Mesothelial cell of epicardium (in vitro differentiated cells): ENCODE measurements at regions not wholly inside any gene's neighbourhood (a gene's known extent, or its start where the extent isn't known, plus 50 kb on each side); places are given as distances from the start of the nearest gene placed in this dataset.
"Not testable (repeated sequence)": the region's sequence is repeated elsewhere in the genome, so short reads cannot be mapped to it uniquely, and the experiment has no call there.

Experiments used
- DNase-seq, 2 experiments: peaks; one replicate each; pipeline ENCODE4 v3.0.0; 2021; ENCODE audit warnings: low spot score in 2 of 2; ENCODE audit not compliant: unreplicated experiment in 2 of 2
- H3K27ac Mint-ChIP-seq: 2 replicates; pipeline ENCODE4 v1.8.0; 2021; ENCODE audit warnings: mixed read lengths
- H3K27me3 Mint-ChIP-seq: 2 replicates; pipeline ENCODE4 v1.8.0; 2021; ENCODE audit warnings: low read depth, mixed read lengths
- H3K36me3 Mint-ChIP-seq: 2 replicates; pipeline ENCODE4 v1.8.0; 2021; ENCODE audit warnings: mixed read lengths
- H3K4me1 Mint-ChIP-seq: 2 replicates; pipeline ENCODE4 v1.8.0; 2021; ENCODE audit warnings: mixed read lengths
- H3K4me3 Mint-ChIP-seq: 2 replicates; pipeline ENCODE4 v1.8.0; 2021; ENCODE audit warnings: mild to moderate bottlenecking, moderate library complexity, mixed read lengths
- H3K9me3 Mint-ChIP-seq: 2 replicates; pipeline ENCODE4 v1.8.0; 2021; ENCODE audit warnings: mixed read lengths
- CTCF ChIP-seq: fragments of 200-600 bp; sonication (generic); IDR thresholded peaks from one replicate; pipeline ENCODE4 v1.5.0; 2021; ENCODE audit warnings: antibody characterized with exemption; ENCODE audit not compliant: unreplicated experiment

GRCh38 chr9:29220596-29221251 lies 1647.4 kb upstream of the C9orf72 start:
- H3K4me3 Mint-ChIP-seq = no peak overlapping the region
- no peak for DNase-seq
- H3K4me1 Mint-ChIP-seq = no peaks in the 10 kb centered on the region
- peaks cover 25% of the 10 kb centered on the region for H3K27me3 Mint-ChIP-seq
- no peaks in the 10 kb centered on the region for H3K9me3 Mint-ChIP-seq
- H3K36me3 Mint-ChIP-seq = no peaks in the 10 kb centered on the region
- no peak overlapping the region for H3K27ac Mint-ChIP-seq
- no peak for TF ChIP-seq CTCF

GRCh38 chr9:29228558-29228957 lies 1655.3 kb upstream of the C9orf72 start:
- Mint-ChIP-seq H3K36me3 (no peaks in the 10 kb centered on the region), H3K4me1 (no peaks in the 10 kb centered on the region), H3K9me3 (peaks cover 4% of the 10 kb centered on the region), H3K27me3 (no peaks in the 10 kb centered on the region), H3K27ac (no peak overlapping the region), H3K4me3 (no peak overlapping the region)
- no peak for TF ChIP-seq CTCF
- no peak for DNase-seq

- Mint-ChIP-seq H3K27me3 (no peaks in the 10 kb centered on the region), H3K36me3 (no peaks in the 10 kb centered on the region), H3K27ac (no peak overlapping the region), H3K4me1 (no peaks in the 10 kb centered on the region), H3K9me3 (peaks cover 4% of the 10 kb centered on the region), H3K4me3 (no peak overlapping the region)
- no peak for TF ChIP-seq CTCF
- no peak for DNase-seq
Observed at GRCh38 chr9:29230931-29231330, 1657.7 kb upstream of the C9orf72 start.

GRCh38 chr9:29233193-29233592 lies 1659.9 kb upstream of the C9orf72 start:
- Mint-ChIP-seq H3K9me3 (peaks cover 4% of the 10 kb centered on the region), H3K4me3 (no peak overlapping the region), H3K36me3 (no peaks in the 10 kb centered on the region), H3K27me3 (no peaks in the 10 kb centered on the region), H3K4me1 (no peaks in the 10 kb centered on the region), H3K27ac (no peak overlapping the region)
- TF ChIP-seq CTCF = no peak
- DNase-seq = no peak

- DNase-seq = no peak
- H3K27ac Mint-ChIP-seq = no peak overlapping the region
- no peak overlapping the region for H3K4me3 Mint-ChIP-seq
- H3K4me1 Mint-ChIP-seq = no peaks in the 10 kb centered on the region
- TF ChIP-seq CTCF = no peak
- no peaks in the 10 kb centered on the region for H3K9me3 Mint-ChIP-seq
- no peaks in the 10 kb centered on the region for H3K36me3 Mint-ChIP-seq
- peaks cover 2% of the 10 kb centered on the region for H3K27me3 Mint-ChIP-seq
Observed at GRCh38 chr9:29241320-29241719, 1668.0 kb upstream of the C9orf72 start.

- no peak for TF ChIP-seq CTCF
- H3K4me1 Mint-ChIP-seq = no peaks in the 10 kb centered on the region
- H3K9me3 Mint-ChIP-seq = no peaks in the 10 kb centered on the region
- H3K27me3 Mint-ChIP-seq = peaks cover 2% of the 10 kb centered on the region
- DNase-seq = no peak
- no peak overlapping the region for H3K27ac Mint-ChIP-seq
- no peak overlapping the region for H3K4me3 Mint-ChIP-seq
- H3K36me3 Mint-ChIP-seq = no peaks in the 10 kb centered on the region
Observed at GRCh38 chr9:29245351-29245750, 1672.1 kb upstream of the C9orf72 start.

- H3K4me1 Mint-ChIP-seq, DNase-seq: not testable (repeated sequence)
Observed at GRCh38 chr9:29270400-29270799, 1697.1 kb upstream of the C9orf72 start.

More at GRCh38 chr9:29270400-29270799, 1697.1 kb upstream of the C9orf72 start:
- H3K4me3 Mint-ChIP-seq, H3K27ac Mint-ChIP-seq, H3K36me3 Mint-ChIP-seq, H3K27me3 Mint-ChIP-seq: not testable (repeated sequence)
- peaks cover 16% of the 10 kb centered on the region for H3K9me3 Mint-ChIP-seq
